Keratinocyte (primary cell): ENCODE measurements at regions not wholly inside any gene's neighbourhood (a gene's known extent, or its start where the extent isn't known, plus 50 kb on each side); places are given as distances from the start of the nearest gene placed in this dataset.

Experiments
- EZH2 ChIP-seq: IDR thresholded peaks from one replicate; pipeline ENCODE4 v1.6.1; 2012; ENCODE audit warnings: inconsistent platforms, mild to moderate bottlenecking, low read length, moderate library complexity
- TF ChIP-seq, protein P1 (sequence below), 3 experiments: IDR thresholded peaks in 1 of 3; conservative IDR thresholded peaks in 1 of 3; optimal IDR thresholded peaks in 1 of 3; 2 replicates in 2 of 3; 3 replicates in 1 of 3; pipeline versions ENCODE3 to v1.5.1; 2011; ENCODE audit warnings: low read length in 3 of 3, mild to moderate bottlenecking in 3 of 3, moderate library complexity in 2 of 3, control low read depth in 1 of 3, inconsistent platforms in 1 of 3; ENCODE audit not compliant: insufficient read depth in 2 of 3; ENCODE audit errors: extremely low read depth in 1 of 3

GRCh38 chr11:28797536-28797935 is 689.3 kb downstream of the METTL15 start:
- TF ChIP-seq, protein P1, sequence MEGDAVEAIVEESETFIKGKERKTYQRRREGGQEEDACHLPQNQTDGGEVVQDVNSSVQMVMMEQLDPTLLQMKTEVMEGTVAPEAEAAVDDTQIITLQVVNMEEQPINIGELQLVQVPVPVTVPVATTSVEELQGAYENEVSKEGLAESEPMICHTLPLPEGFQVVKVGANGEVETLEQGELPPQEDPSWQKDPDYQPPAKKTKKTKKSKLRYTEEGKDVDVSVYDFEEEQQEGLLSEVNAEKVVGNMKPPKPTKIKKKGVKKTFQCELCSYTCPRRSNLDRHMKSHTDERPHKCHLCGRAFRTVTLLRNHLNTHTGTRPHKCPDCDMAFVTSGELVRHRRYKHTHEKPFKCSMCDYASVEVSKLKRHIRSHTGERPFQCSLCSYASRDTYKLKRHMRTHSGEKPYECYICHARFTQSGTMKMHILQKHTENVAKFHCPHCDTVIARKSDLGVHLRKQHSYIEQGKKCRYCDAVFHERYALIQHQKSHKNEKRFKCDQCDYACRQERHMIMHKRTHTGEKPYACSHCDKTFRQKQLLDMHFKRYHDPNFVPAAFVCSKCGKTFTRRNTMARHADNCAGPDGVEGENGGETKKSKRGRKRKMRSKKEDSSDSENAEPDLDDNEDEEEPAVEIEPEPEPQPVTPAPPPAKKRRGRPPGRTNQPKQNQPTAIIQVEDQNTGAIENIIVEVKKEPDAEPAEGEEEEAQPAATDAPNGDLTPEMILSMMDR (optimal IDR thresholded peaks at IDR 0.05 in 1 of 3, IDR thresholded peaks at IDR 0.05 in 1 of 3, conservative IDR thresholded peaks at IDR 0.05 in 1 of 3; ENCODE audit: extremely low read depth in 1 of 3, insufficient read depth in 2 of 3, low read length in 3 of 3): no peak
- TF ChIP-seq EZH2: no peak
